ENCODE measurements at regions not wholly inside any gene's neighbourhood (a gene's known extent, or its start where the extent isn't known, plus 50 kb on each side); places are given as distances from the start of the nearest gene placed in this dataset.

DNA sequence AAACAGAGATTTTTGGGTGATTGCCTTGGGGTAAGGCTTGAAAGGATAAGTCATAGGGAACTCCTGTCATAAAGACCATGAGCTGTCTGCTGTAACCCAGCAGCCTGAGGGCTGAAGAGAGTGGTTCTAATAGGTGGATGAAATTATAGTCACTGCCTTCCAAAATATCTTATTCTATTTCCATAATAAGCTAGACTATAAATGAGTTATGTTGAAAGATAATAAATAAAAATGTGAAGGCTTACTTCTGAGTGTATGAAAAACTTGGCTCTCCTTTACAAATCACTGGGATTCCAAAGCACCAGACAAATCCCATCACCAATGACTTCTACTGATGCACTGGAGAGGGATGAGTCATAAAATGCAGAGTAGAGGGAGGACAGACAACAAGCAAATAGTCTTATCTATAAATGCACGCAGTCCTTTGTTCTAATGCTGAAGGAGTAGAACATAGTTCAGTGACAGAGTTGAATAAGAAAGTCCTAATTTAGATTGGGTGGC, 775.0 kb upstream of the LRRC4C start:
- Histone ChIP-seq H2AFZ (ENCODE audit: insufficient read depth, low read depth, low read length, poor library complexity, severe bottlenecking) (no peak overlapping the region), H3K27me3 (ENCODE audit: control insufficient read depth in 2 of 2, insufficient read depth in 2 of 2, low read length in 2 of 2) (no peaks in the 10 kb centered on the region), H3K9me3 (replicated peaks in 1 of 2; ENCODE audit: control insufficient read depth in 1 of 2, insufficient read depth in 1 of 2, low read length in 2 of 2) (no peaks in the 10 kb centered on the region), H3K4me3 (replicated peaks in 1 of 3; ENCODE audit: low read depth in 2 of 3, low read length in 3 of 3) (no peak overlapping the region), H3K36me3 (replicated peaks in 1 of 2; ENCODE audit: control insufficient read depth in 1 of 2, insufficient read depth in 2 of 2, low read length in 2 of 2) (no peaks in the 10 kb centered on the region), H3K79me2 (ENCODE audit: insufficient read depth, low read length) (no peaks in the 10 kb centered on the region), H4K20me1 (ENCODE audit: insufficient read depth, low read length) (no peaks in the 10 kb centered on the region), H3K9ac (ENCODE audit: insufficient read depth, low read length, poor library complexity, severe bottlenecking) (no peak overlapping the region), H3K4me2 (replicated peaks; ENCODE audit: extremely low read depth, low read length, poor library complexity, severe bottlenecking) (no peak overlapping the region), H3K4me1 (ENCODE audit: control insufficient read depth in 1 of 2, insufficient read depth in 2 of 2, low read length in 2 of 2) (no peaks in the 10 kb centered on the region), H3K27ac (ENCODE audit: low read depth in 1 of 2, low read length in 2 of 2) (no peak overlapping the region)
- H3K36me3 Mint-ChIP-seq, result no peaks in the 10 kb centered on the region
- 89% methylated on average over 1 of the region's 1 CpG for WGBS (ENCODE audit: insufficient coverage)
- H3K9me3 Mint-ChIP-seq, result peaks cover 0 to 6% (median 2%) of the 10 kb centered on the region in 7 donors
- no peaks in the 10 kb centered on the region for H3K4me1 Mint-ChIP-seq
- DNase-seq, result no peak
- intact Hi-C loops (cut with micrococcal nuclease), result no loop called here
- TF ChIP-seq, protein P1, sequence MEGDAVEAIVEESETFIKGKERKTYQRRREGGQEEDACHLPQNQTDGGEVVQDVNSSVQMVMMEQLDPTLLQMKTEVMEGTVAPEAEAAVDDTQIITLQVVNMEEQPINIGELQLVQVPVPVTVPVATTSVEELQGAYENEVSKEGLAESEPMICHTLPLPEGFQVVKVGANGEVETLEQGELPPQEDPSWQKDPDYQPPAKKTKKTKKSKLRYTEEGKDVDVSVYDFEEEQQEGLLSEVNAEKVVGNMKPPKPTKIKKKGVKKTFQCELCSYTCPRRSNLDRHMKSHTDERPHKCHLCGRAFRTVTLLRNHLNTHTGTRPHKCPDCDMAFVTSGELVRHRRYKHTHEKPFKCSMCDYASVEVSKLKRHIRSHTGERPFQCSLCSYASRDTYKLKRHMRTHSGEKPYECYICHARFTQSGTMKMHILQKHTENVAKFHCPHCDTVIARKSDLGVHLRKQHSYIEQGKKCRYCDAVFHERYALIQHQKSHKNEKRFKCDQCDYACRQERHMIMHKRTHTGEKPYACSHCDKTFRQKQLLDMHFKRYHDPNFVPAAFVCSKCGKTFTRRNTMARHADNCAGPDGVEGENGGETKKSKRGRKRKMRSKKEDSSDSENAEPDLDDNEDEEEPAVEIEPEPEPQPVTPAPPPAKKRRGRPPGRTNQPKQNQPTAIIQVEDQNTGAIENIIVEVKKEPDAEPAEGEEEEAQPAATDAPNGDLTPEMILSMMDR (IDR thresholded peaks at IDR 0.05), result no peak
- no peak overlapping the region for H3K4me3 Mint-ChIP-seq
- no peak overlapping the region for H3K27ac Mint-ChIP-seq
- H3K27me3 Mint-ChIP-seq (ENCODE audit: low read depth in 3 of 3), result peaks cover 0 to 1% (median 0%) of the 10 kb centered on the region in 3 donors

DNA sequence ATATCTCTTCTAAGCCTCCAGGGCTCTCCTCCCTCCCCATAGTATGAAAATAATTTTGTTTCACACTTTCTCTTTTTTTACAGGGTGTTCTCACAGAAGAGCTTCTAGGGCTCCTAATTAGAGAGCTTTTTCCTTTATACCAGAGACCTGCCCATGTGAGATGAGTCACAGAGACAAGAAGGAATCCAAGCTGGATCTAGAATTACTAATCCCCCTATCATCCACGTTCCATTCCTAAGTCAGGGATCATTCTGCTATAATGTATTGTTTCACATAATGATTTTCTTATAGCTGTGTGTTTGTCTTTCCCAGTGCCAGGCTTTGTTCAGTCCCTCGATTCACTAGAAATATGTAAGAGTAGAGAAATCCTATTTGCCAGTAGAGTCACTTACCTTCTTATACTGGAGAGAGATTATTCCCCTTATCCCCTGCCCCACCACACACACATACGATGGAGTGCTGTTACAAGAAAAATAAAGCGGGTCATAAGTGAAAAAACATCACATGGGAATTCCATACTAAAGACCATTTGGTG, 778.3 kb upstream of the LRRC4C start:
- H4K20me1 ChIP-seq (ENCODE audit: insufficient read depth, low read length), result no peaks in the 10 kb centered on the region
- H3K9ac ChIP-seq (ENCODE audit: insufficient read depth, low read length, poor library complexity, severe bottlenecking), result no peak overlapping the region
- H3K27me3 ChIP-seq (ENCODE audit: control insufficient read depth in 2 of 2, insufficient read depth in 2 of 2, low read length in 2 of 2), result no peaks in the 10 kb centered on the region
- no peak overlapping the region for H3K4me3 Mint-ChIP-seq
- no peak overlapping the region for H3K27ac ChIP-seq (ENCODE audit: low read depth in 1 of 2, low read length in 2 of 2)
- no peaks in the 10 kb centered on the region for H3K9me3 ChIP-seq (replicated peaks in 1 of 2; ENCODE audit: control insufficient read depth in 1 of 2, insufficient read depth in 1 of 2, low read length in 2 of 2)
- no peak overlapping the region for H3K4me2 ChIP-seq (replicated peaks; ENCODE audit: extremely low read depth, low read length, poor library complexity, severe bottlenecking)
- H3K79me2 ChIP-seq (ENCODE audit: insufficient read depth, low read length), result no peaks in the 10 kb centered on the region
- no peaks in the 10 kb centered on the region for H3K4me1 ChIP-seq (ENCODE audit: control insufficient read depth in 1 of 2, insufficient read depth in 2 of 2, low read length in 2 of 2)
- WGBS (ENCODE audit: insufficient coverage), result no CpG with 5 or more reads among the region's 4 CpGs
- H3K4me1 Mint-ChIP-seq, result no peaks in the 10 kb centered on the region
- TF ChIP-seq, protein P1 (IDR thresholded peaks at IDR 0.05), result no peak
- H3K27ac Mint-ChIP-seq, result no peak overlapping the region
- H3K9me3 Mint-ChIP-seq, result peaks cover 0 to 6% (median 2%) of the 10 kb centered on the region in 7 donors
- H3K27me3 Mint-ChIP-seq (ENCODE audit: low read depth in 3 of 3), result peaks cover 0 to 2% (median 1%) of the 10 kb centered on the region in 3 donors
- no peak for DNase-seq
- no peaks in the 10 kb centered on the region for H3K36me3 ChIP-seq (replicated peaks in 1 of 2; ENCODE audit: control insufficient read depth in 1 of 2, insufficient read depth in 2 of 2, low read length in 2 of 2)
- no peak overlapping the region for H2AFZ ChIP-seq (ENCODE audit: insufficient read depth, low read depth, low read length, poor library complexity, severe bottlenecking)
- intact Hi-C loops (cut with micrococcal nuclease), result no loop called here
- no peak overlapping the region for H3K4me3 ChIP-seq (replicated peaks in 1 of 3; ENCODE audit: low read depth in 2 of 3, low read length in 3 of 3)
- no peaks in the 10 kb centered on the region for H3K36me3 Mint-ChIP-seq
